ENCODE measurements at regions not wholly inside any gene's neighbourhood (a gene's known extent, or its start where the extent isn't known, plus 50 kb on each side); places are given as distances from the start of the nearest gene placed in this dataset.

- TF ChIP-seq POLR2AphosphoS5 (IDR thresholded peaks at IDR 0.05; ENCODE audit: insufficient read depth in 1 of 2, low read depth in 1 of 2) (no peak), CTCF (IDR thresholded peaks at IDR 0.05) (no peak), POLR2A (IDR thresholded peaks at IDR 0.05) (no peak)
- H3K4me1 ChIP-seq = no peaks in the 10 kb centered on the region
- H3K27ac ChIP-seq = no peak overlapping the region
- H3K4me3 ChIP-seq = no peak overlapping the region
- H3K27me3 ChIP-seq = no peaks in the 10 kb centered on the region
- no peaks in the 10 kb centered on the region for H3K9me3 ChIP-seq
- no peaks in the 10 kb centered on the region for H3K36me3 ChIP-seq
- no peak for DNase-seq (ENCODE audit: extremely low spot score in 2 of 2)
- intact Hi-C loops (cut with DNase I) = no loop called here
Observed at GRCh38 chr18:35797948-35798347, 174.5 kb upstream of the RMP24 start.

- Histone ChIP-seq H3K4me1 (no peaks in the 10 kb centered on the region), H3K27me3 (no peaks in the 10 kb centered on the region), H3K27ac (no peak overlapping the region), H3K4me3 (no peak overlapping the region), H3K36me3 (no peaks in the 10 kb centered on the region), H3K9me3 (no peaks in the 10 kb centered on the region)
- TF ChIP-seq POLR2A (IDR thresholded peaks at IDR 0.05) = no peak
- intact Hi-C loops (cut with DNase I) = no loop called here
- no peak for DNase-seq (ENCODE audit: extremely low spot score in 2 of 2)
Observed at GRCh38 chr18:35803551-35803950, 168.9 kb upstream of the RMP24 start.

GRCh38 chr18:35804377-35804776 is 168.1 kb upstream of the RMP24 start:
- no peaks in the 10 kb centered on the region for H3K9me3 ChIP-seq
- H3K36me3 ChIP-seq = no peaks in the 10 kb centered on the region
- H3K27me3 ChIP-seq = no peaks in the 10 kb centered on the region
- DNase-seq (ENCODE audit: extremely low spot score in 2 of 2) = no peak
- no peaks in the 10 kb centered on the region for H3K4me1 ChIP-seq
- TF ChIP-seq CTCF (IDR thresholded peaks at IDR 0.05) = no peak
- no peak overlapping the region for H3K4me3 ChIP-seq
- H3K27ac ChIP-seq = no peak overlapping the region
- intact Hi-C loops (cut with DNase I) = no loop called here

GRCh38 chr18:35807811-35808335 is 164.6 kb upstream of the RMP24 start:
- no peak overlapping the region for H3K27ac ChIP-seq
- no peaks in the 10 kb centered on the region for H3K4me1 ChIP-seq
- H3K36me3 ChIP-seq = no peaks in the 10 kb centered on the region
- H3K4me3 ChIP-seq = no peak overlapping the region
- no peaks in the 10 kb centered on the region for H3K27me3 ChIP-seq
- DNase-seq (ENCODE audit: extremely low spot score in 2 of 2) = no peak
- intact Hi-C loops (cut with DNase I) = no loop called here
- no peaks in the 10 kb centered on the region for H3K9me3 ChIP-seq
- TF ChIP-seq CTCF (IDR thresholded peaks at IDR 0.05) (no peak), POLR2AphosphoS5 (IDR thresholded peaks at IDR 0.05; ENCODE audit: insufficient read depth in 1 of 2, low read depth in 1 of 2) (no peak), POLR2A (IDR thresholded peaks at IDR 0.05) (no peak)

- TF ChIP-seq POLR2AphosphoS5 (IDR thresholded peaks at IDR 0.05; ENCODE audit: insufficient read depth in 1 of 2, low read depth in 1 of 2) (no peak), CTCF (IDR thresholded peaks at IDR 0.05) (no peak), POLR2A (IDR thresholded peaks at IDR 0.05) (no peak)
Observed at GRCh38 chr18:35808796-35809195, 163.7 kb upstream of the RMP24 start.

GRCh38 chr18:35810520-35810919 is 162.0 kb upstream of the RMP24 start:
- intact Hi-C loops (cut with DNase I) = no loop called here
- H3K4me1 ChIP-seq = no peaks in the 10 kb centered on the region

More at GRCh38 chr18:35808796-35809195, 163.7 kb upstream of the RMP24 start:
- Histone ChIP-seq H3K9me3 (no peaks in the 10 kb centered on the region), H3K27me3 (no peaks in the 10 kb centered on the region), H3K36me3 (no peaks in the 10 kb centered on the region), H3K4me3 (no peak overlapping the region), H3K27ac (no peak overlapping the region), H3K4me1 (no peaks in the 10 kb centered on the region)
- intact Hi-C loops (cut with DNase I) = no loop called here
- no peak for DNase-seq (ENCODE audit: extremely low spot score in 2 of 2)

More at GRCh38 chr18:35810520-35810919, 162.0 kb upstream of the RMP24 start:
- Histone ChIP-seq H3K36me3 (no peaks in the 10 kb centered on the region), H3K27ac (no peak overlapping the region), H3K4me3 (no peak overlapping the region), H3K9me3 (no peaks in the 10 kb centered on the region), H3K27me3 (no peaks in the 10 kb centered on the region)
- TF ChIP-seq CTCF (IDR thresholded peaks at IDR 0.05) (no peak), POLR2A (IDR thresholded peaks at IDR 0.05) (no peak), POLR2AphosphoS5 (IDR thresholded peaks at IDR 0.05; ENCODE audit: insufficient read depth in 1 of 2, low read depth in 1 of 2) (no peak)
- DNase-seq (ENCODE audit: extremely low spot score in 2 of 2) = no peak

All from vagina (tissue), 2 donors.